Heart right ventricle (tissue), 16 donors: ENCODE measurements at regions not wholly inside any gene's neighbourhood (a gene's known extent, or its start where the extent isn't known, plus 50 kb on each side); places are given as distances from the start of the nearest gene placed in this dataset.

Experiments used
- ATAC-seq, 8 donors: fragments of 200-7000 bp; cut with Tn5 transposase; one replicate each; pipeline ENCODE4 v1.9.1; 2020; ENCODE audit warnings: mild to moderate bottlenecking in 8 of 8, moderate library complexity in 8 of 8, moderate number of reproducible peaks in 1 of 8
- DNase-seq, 2 donors: peaks; one replicate each; pipeline ENCODE4 v3.0.0-alpha.2; 2020
- H3K27ac ChIP-seq, 10 donors: fragments of 200-600 bp; sonication (generic) in 2 of 10; one replicate each; pipeline versions ENCODE4 v1.5.0 to v1.8.0; 2020 to 2022; ENCODE audit warnings: mild to moderate bottlenecking in 3 of 10
- H3K27me3 ChIP-seq, 7 donors: fragments of 200-600 bp; one replicate each; pipeline ENCODE4 v1.8.0; 2021 to 2022; ENCODE audit warnings: mild to moderate bottlenecking in 2 of 7
- H3K36me3 ChIP-seq, 9 donors: fragments of 200-600 bp; sonication (generic) in 1 of 9; one replicate each; pipeline versions ENCODE4 v1.5.0 to v1.8.0; 2020 to 2022; ENCODE audit warnings: mild to moderate bottlenecking in 2 of 9
- H3K4me1 ChIP-seq, 9 donors: fragments of 200-600 bp; sonication (generic) in 1 of 9; one replicate each; pipeline versions ENCODE4 v1.5.0 to v1.8.0; 2020 to 2022; ENCODE audit warnings: mild to moderate bottlenecking in 4 of 9
- H3K4me3 ChIP-seq, 10 donors: fragments of 200-600 bp; sonication (generic) in 2 of 10; one replicate each; pipeline versions ENCODE4 v1.5.0 to v1.8.0; 2020 to 2022; ENCODE audit warnings: mild to moderate bottlenecking in 7 of 10, moderate library complexity in 2 of 10
- H3K9me3 ChIP-seq, 11 donors: fragments of 200-600 bp in 10 of 11; sonication (generic) in 2 of 11; one replicate each; pipeline versions ENCODE4 v1.5.0 to v1.8.0; 2013 to 2022; ENCODE audit warnings: mild to moderate bottlenecking in 2 of 11, control low read depth in 1 of 11, moderate library complexity in 1 of 11
- WGBS, 2 donors: extraction: QIAGEN DNeasy Blood & Tissue Kit; methylation state at CpG; one replicate each; pipeline ENCODE4 v1.1.7; 2013; ENCODE audit warnings: inconsistent platforms in 1 of 2; 5-methylcytosine and 5-hydroxymethylcytosine counted together
- intact Hi-C, 10 donors: fragments of 100-400 bp; cut with DNase I; formaldehyde crosslinking; loops; one replicate each; pipeline versions ENCODE4 v1.11.1 to v1.14.2; 2022
- TF ChIP-seq, protein P1 (sequence below), 9 donors: fragments of 200-600 bp; sonication (generic) in 2 of 9; IDR thresholded peaks; one replicate each; pipeline versions ENCODE4 v1.5.0 to v1.8.0; 2021 to 2022; ENCODE audit warnings: antibody characterized with exemption in 9 of 9, mild to moderate bottlenecking in 5 of 9, moderate library complexity in 1 of 9
- donor health status: Arrhythmogenic right ventricular cardiomyopathy.
- donor health status: ischemic (EF 13 %, LVEDD 7.1; RV severe dilation, severe dysfunction).
- donor health status: healthy with polysubstance abuse.
- donor health status: DM: no; HTN: yes; CAD: no.
- donor health status: DM: no; HTN: no; CAD: no.
- donor health status: ischemic (EF 25% LVEDD 6.9; RV normal size, moderate dysfunction).
- donor health status: ischemic (EF 25% LVEDD 5.7; RV mildly dilated, moderate dysfunction).
- donor health status: healthy.
- donor health status: DM: yes; HTN: yes; CAD: no.
- donor health status: Ischemic cardiomyopathy.
- donor health status: ischemic (EF 35%, LVEDD 5.7; RV mildly dilated, moderate dysfunction).
- donor health status: nonischemic (EF 11% LVEDD 7.7; RV severe dilation, severe dysfunction).
- donor health status: DM: yes; HTN: yes; CAD: no.
- donor health status: PGD.
- donor health status: ischemic (EF 29% LVEDD 5.4; RV normal size, mild dysfunction).
- donor health status: nonischemic (EF 23%, LVEDD 6.1; RV moderate dilation, normal function).

DNA sequence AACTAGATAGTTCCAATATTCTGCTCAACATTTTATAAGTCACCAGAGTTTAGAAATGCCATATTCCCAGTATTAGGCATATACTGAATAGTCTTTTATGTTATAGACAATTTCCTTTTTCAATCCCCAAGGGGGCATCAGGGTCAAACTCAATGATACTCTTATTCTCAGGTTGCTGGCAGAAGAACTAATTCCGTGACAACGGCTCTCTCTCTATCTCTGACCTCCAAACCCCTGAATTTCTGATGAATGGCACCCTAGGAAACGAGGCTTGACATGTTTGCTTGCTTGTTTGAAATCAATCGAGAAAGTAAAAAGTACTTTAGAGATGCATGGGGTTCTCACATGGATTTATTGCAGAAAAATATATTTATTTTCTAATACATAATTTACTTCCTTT lies 160.1 kb downstream of the CASP12 start:
- 71 to 72% methylated on average over 4 of the region's 4 CpGs for WGBS, 2 donors
- no peaks in the 10 kb centered on the region for H3K36me3 ChIP-seq
- H3K4me3 ChIP-seq = no peak overlapping the region
- no peak overlapping the region for H3K27ac ChIP-seq
- H3K27me3 ChIP-seq = no peaks in the 10 kb centered on the region
- H3K4me1 ChIP-seq = peaks cover 0 to 10% (median 0%) of the 10 kb centered on the region in 9 donors
- no peak for DNase-seq
- TF ChIP-seq, protein P1, sequence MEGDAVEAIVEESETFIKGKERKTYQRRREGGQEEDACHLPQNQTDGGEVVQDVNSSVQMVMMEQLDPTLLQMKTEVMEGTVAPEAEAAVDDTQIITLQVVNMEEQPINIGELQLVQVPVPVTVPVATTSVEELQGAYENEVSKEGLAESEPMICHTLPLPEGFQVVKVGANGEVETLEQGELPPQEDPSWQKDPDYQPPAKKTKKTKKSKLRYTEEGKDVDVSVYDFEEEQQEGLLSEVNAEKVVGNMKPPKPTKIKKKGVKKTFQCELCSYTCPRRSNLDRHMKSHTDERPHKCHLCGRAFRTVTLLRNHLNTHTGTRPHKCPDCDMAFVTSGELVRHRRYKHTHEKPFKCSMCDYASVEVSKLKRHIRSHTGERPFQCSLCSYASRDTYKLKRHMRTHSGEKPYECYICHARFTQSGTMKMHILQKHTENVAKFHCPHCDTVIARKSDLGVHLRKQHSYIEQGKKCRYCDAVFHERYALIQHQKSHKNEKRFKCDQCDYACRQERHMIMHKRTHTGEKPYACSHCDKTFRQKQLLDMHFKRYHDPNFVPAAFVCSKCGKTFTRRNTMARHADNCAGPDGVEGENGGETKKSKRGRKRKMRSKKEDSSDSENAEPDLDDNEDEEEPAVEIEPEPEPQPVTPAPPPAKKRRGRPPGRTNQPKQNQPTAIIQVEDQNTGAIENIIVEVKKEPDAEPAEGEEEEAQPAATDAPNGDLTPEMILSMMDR (IDR thresholded peaks at IDR 0.05) = no peak
- H3K9me3 ChIP-seq = no peaks in the 10 kb centered on the region
- no peak for ATAC-seq
- intact Hi-C loops = no loop called here

GRCh38 chr11:104736502-104736901 lies 161.8 kb downstream of the CASP12 start:
- TF ChIP-seq, protein P1 (IDR thresholded peaks at IDR 0.05) = no peak
- DNase-seq (no peak), ATAC-seq (no peak)
- 43 to 53% methylated on average over 2 of the region's 2 CpGs for WGBS, 2 donors
- no peaks in the 10 kb centered on the region for H3K36me3 ChIP-seq
- no peaks in the 10 kb centered on the region for H3K27me3 ChIP-seq
- no peak overlapping the region for H3K4me3 ChIP-seq
- no peaks in the 10 kb centered on the region for H3K9me3 ChIP-seq
- peaks cover 0 to 10% (median 0%) of the 10 kb centered on the region in 9 donors for H3K4me1 ChIP-seq
- intact Hi-C loops = no loop called here
- no peak overlapping the region for H3K27ac ChIP-seq

DNA sequence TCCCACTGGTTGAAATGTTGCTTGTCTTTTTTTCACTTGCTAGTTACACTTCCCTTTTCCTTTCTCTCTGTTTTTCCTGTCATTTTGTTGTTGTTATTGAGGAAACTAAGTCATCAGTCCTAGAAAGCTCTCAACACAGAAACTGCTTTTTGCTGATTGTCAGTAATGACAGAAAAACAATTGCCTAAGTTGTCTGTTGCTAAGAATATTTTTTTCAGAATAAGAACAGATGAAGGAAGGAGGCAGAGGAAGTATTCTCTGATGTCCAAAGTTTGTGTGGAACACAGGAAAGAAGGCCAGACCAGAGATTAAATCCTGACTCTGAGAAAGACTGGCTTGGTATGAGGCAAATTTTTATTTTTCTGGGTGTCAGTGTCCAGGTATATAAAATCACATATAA lies 163.3 kb downstream of the CASP12 start:
- TF ChIP-seq, protein P1 (IDR thresholded peaks at IDR 0.05) = no peak
- no peaks in the 10 kb centered on the region for H3K36me3 ChIP-seq
- no peak overlapping the region for H3K4me3 ChIP-seq
- peaks cover 0 to 10% (median 0%) of the 10 kb centered on the region in 9 donors for H3K4me1 ChIP-seq
- H3K27ac ChIP-seq = peak overlapping the region in 1 of 10 donors; percentile 16
- H3K27me3 ChIP-seq = no peaks in the 10 kb centered on the region
- DNase-seq (no peak), ATAC-seq (peak in 3 of 8 donors; percentile 11 to 53 (median 27))
- no peaks in the 10 kb centered on the region for H3K9me3 ChIP-seq
- intact Hi-C loops = no loop called here

- H3K36me3 ChIP-seq = no peaks in the 10 kb centered on the region
- WGBS, 2 donors = 94 to 97% methylated on average over 1 of the region's 1 CpG
- H3K9me3 ChIP-seq = no peaks in the 10 kb centered on the region
- ATAC-seq = no peak
- no peak overlapping the region for H3K4me3 ChIP-seq
- no peak for DNase-seq
- TF ChIP-seq, protein P1 (IDR thresholded peaks at IDR 0.05) = no peak
- intact Hi-C loops = no loop called here
- no peak overlapping the region for H3K27ac ChIP-seq
- peaks cover 0 to 8% (median 0%) of the 10 kb centered on the region in 9 donors for H3K4me1 ChIP-seq
- no peaks in the 10 kb centered on the region for H3K27me3 ChIP-seq
Measured at GRCh38 chr11:104731890-104732289, 166.4 kb downstream of the CASP12 start.
